Muscle of leg (tissue), 3 donors: ENCODE measurements at regions not wholly inside any gene's neighbourhood (a gene's known extent, or its start where the extent isn't known, plus 50 kb on each side); places are given as distances from the start of the nearest gene placed in this dataset.

ENCODE experiments used
- DNase-seq: peaks from one replicate; pipeline ENCODE4 v3.0.0; 2013
- H3K27ac ChIP-seq: one replicate; pipeline ENCODE4 v1.5.1; 2013; ENCODE audit warnings: mild to moderate bottlenecking, low read length, control low read depth
- H3K27me3 ChIP-seq: one replicate; pipeline ENCODE4 v1.6.1; 2013; ENCODE audit warnings: low read length; ENCODE audit not compliant: control insufficient read depth, insufficient read depth
- H3K36me3 ChIP-seq: one replicate; pipeline ENCODE4 v1.6.1; 2013; ENCODE audit warnings: low read length; ENCODE audit not compliant: control insufficient read depth, insufficient read depth
- H3K4me1 ChIP-seq: one replicate; pipeline ENCODE4 v1.6.1; 2013; ENCODE audit warnings: low read length; ENCODE audit not compliant: control insufficient read depth, insufficient read depth
- H3K4me3 ChIP-seq: one replicate; pipeline ENCODE4 v1.5.1; 2013; ENCODE audit warnings: low read length, control low read depth
- H3K9me3 ChIP-seq: replicated peaks from 2 replicates; pipeline ENCODE4 v1.6.1; 2013; ENCODE audit warnings: low read depth, low read length; ENCODE audit not compliant: control insufficient read depth
- WGBS: methylation state at CpG from one replicate; pipeline ENCODE4 v1.1.5; 2013; ENCODE audit warnings: missing lambda C conversion rate; ENCODE audit not compliant: insufficient coverage; 5-methylcytosine and 5-hydroxymethylcytosine counted together

DNA sequence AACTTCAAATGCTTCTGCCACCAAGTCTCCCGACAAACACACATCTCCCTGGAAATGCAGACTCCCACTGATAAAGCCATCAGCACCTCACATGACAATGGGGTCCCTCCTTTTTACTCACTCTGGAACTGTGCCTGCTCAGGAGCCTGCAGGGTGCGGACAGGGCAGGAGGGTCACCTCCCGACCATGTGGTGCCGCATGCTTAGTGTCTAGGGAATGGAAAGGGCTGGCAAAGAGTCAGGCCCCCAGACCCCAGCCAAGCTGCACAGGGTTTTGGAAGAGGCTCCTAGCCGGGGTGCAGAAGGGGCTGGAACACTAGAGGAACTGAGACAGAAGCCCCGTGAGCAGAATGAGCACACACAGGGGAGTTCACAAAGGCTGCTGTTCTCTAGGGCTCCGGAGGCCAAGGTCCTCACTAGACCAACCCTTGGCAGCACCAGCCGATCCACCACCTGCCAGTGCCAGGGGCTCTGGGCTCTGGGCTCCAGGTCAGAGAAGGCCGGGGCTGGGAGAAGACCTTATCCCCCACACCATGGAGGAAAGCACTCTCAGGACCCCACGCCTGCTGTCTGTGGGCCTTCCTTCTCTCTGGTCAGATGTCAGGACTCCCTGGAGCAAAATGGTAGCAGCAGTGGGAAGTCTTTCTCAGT, 125.1 kb upstream of the FGF3 start:
- no peak overlapping the region for H3K27ac ChIP-seq
- peaks cover 14% of the 10 kb centered on the region for H3K27me3 ChIP-seq
- H3K36me3 ChIP-seq: no peaks in the 10 kb centered on the region
- no peaks in the 10 kb centered on the region for H3K9me3 ChIP-seq
- peaks cover 5% of the 10 kb centered on the region for H3K4me1 ChIP-seq
- H3K4me3 ChIP-seq: no peak overlapping the region
- no peak for DNase-seq
- WGBS: 78% methylated on average over 8 of the region's 10 CpGs

DNA sequence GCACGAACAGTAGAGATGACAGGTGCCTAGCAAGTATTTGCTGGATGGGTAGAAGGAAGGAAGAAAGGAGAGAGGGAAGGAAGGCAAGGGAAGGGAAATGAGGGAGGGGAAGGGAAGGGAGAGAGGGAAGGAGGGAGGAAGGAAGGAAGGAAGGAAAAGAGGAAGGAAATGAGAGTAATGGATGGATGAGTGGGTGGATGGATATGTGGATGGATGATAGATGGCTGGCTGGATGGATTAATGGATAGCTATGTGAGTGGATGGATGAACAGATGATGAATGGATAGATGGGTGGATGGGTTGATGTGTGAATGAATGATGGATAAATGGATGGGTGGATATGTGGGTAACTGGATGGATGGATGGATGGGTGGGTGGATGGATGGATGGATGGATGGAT, 125.9 kb upstream of the FGF3 start:
- peaks cover 6% of the 10 kb centered on the region for H3K4me1 ChIP-seq
- H3K27ac ChIP-seq: no peak overlapping the region
- peaks cover 2% of the 10 kb centered on the region for H3K9me3 ChIP-seq
- 100% methylated on average over 1 of the region's 1 CpG for whole genome bisulfite sequencing
- no peak overlapping the region for H3K4me3 ChIP-seq
- no peak for DNase-seq
- no peaks in the 10 kb centered on the region for H3K36me3 ChIP-seq
- H3K27me3 ChIP-seq: peaks cover 16% of the 10 kb centered on the region

DNA sequence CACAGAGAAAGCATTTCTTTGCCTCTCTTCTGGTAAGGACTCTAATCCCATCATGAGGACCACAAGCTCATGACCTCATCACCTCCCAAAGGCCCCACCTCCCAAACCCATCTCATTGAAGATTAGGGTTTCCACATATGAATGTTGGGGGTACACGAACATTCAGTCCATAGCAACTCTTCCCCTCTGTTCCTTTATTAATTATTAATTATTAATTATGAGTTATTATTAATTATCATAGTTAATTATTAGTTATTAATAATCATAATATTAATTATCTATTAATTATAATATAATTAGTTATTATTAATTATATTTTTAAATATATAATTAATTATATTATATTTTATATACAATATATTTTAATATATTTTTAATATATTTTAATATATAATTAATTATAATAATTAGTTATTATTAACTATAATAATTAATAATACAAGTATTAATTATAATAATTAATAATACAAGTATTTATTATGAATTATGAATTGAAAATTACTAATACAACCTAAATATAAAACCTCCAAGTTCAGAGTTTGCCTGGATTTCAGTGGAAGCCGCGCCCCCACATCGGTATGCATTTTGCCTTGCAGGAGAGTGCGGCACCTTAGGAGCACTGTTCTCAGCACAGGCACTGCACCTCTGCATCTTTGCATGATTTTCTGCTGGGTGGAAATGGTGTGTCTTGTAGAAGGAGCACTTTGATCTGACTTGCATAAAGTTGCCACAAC, 128.0 kb upstream of the FGF3 start:
- H3K27ac ChIP-seq: no peak overlapping the region
- H3K4me1 ChIP-seq: peaks cover 3% of the 10 kb centered on the region
- peaks cover 20% of the 10 kb centered on the region for H3K27me3 ChIP-seq
- DNase-seq: no peak
- no peaks in the 10 kb centered on the region for H3K36me3 ChIP-seq
- no peak overlapping the region for H3K4me3 ChIP-seq
- H3K9me3 ChIP-seq: peaks cover 6% of the 10 kb centered on the region
- no CpG with 5 or more reads among the region's 5 CpGs for WGBS

DNA sequence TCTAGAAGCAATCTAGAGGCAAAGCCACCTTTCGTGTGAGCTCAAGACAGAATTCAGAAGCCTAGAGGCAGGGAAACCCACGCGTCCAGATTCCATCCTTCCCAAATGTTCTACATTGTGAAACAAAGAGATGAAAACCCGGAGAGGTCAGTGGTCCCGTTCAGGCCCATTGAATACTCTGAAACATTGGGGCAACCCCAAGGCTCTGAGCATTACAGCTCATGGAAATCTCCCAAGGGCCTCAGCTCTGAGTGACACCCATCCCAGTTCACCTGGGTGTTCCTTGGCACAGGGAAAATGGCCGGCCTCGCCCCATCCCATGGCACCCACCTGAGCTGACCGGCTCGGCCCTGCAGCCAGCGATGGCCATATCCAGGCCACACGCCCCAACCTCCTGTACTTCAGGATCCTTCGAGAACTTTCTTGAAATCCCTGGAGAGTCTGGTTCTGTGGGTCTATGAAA, 128.6 kb upstream of the FGF3 start:
- WGBS: 91% methylated on average over 10 of the region's 12 CpGs
- Histone ChIP-seq H3K27ac (no peak overlapping the region), H3K9me3 (peaks cover 6% of the 10 kb centered on the region), H3K27me3 (peaks cover 20% of the 10 kb centered on the region), H3K4me1 (peaks cover 3% of the 10 kb centered on the region), H3K36me3 (no peaks in the 10 kb centered on the region), H3K4me3 (no peak overlapping the region)
- DNase-seq: no peak

DNA sequence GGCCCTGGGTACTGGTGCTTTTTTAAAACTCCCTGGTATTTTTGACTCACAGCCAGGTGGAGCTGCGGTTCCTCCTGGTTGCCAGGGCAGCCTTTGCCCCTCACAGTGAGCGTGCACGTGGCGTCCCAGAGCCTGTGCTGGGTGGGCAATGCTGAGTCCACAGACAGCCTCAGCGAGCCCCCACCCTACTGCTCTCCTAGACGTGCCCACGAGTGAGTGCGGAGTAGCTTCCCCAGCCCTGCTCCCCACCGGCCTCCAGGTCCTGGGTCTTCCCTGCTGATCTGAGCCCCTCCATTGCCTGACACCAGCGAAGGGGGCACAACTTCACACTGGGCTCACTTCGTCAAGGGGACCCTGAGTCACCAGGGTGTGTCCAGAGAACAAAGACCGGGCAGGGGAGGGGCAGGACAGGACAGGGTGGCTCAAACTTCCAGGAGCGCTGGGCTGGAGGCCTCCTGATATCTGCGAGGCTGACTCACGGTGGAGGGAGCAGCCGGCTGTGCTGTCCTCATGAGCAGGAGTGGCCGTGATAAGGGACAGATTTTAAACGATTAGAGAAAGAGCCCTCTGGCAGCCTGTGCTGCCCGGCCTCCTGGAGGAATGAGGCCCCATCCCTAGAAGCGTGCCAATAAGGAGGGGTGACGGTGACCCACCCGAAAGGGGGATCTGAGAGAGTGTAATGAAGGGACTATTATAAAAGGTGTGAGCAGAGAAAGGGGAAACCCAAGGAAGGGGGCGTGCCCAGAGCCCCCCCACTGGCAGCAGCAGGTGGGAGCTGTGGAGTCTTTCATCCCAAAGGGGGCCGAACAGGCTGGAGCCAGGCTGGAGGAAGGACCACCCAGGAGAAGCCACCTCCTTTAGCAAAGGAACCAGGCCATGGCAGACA, 129.3 kb upstream of the FGF3 start:
- Histone ChIP-seq H3K27me3 (peaks cover 20% of the 10 kb centered on the region), H3K27ac (no peak overlapping the region), H3K4me1 (peaks cover 3% of the 10 kb centered on the region), H3K4me3 (no peak overlapping the region), H3K9me3 (peaks cover 6% of the 10 kb centered on the region), H3K36me3 (no peaks in the 10 kb centered on the region)
- WGBS: 58% methylated on average over 22 of the region's 24 CpGs
- DNase-seq: no peak

DNA sequence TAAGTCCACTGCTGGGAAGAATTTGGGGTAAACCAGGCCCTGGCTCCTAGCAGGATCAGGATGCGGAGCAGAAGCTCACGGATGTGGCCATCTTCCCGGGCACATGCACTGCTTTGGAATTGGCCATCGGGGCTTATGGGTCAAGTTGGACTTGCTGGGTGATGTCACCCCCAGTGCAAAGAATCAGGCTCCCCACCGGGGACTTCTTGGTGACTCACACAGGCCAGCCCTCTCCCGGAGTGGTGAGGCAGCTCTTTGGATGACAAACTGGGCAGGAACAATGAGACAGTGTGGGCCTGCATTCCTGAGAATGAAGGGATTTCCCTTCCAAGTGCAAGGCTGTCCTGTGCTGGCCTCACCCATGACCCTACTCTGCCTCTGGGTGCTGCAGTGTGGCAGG, 128.8 kb upstream of the ANO1 start:
- WGBS: 69% methylated on average over 2 of the region's 6 CpGs
- peaks cover 18% of the 10 kb centered on the region for H3K27me3 ChIP-seq

DNA sequence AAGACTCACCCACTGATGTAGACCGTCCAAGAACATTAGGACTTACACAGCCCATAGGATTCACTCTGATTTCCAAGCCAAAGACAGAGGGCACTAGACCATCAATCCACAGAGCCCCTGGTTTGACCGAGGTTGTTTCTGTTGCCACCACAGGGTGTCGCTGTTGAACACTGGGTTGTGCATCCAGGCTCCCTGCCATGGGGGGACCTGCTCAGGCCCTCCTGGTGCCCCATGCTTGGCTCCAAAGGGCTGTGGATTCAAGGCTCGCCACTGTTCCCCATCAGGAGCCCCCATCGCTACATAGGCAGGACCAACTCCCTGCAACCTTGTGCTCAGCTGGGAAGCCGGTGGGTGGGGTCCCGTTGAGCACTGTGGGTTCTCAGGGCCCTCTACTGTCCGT, 128.0 kb upstream of the ANO1 start:
- Histone ChIP-seq H3K36me3 (no peaks in the 10 kb centered on the region), H3K27ac (no peak overlapping the region), H3K27me3 (peaks cover 17% of the 10 kb centered on the region), H3K9me3 (peaks cover 6% of the 10 kb centered on the region), H3K4me1 (peaks cover 3% of the 10 kb centered on the region), H3K4me3 (no peak overlapping the region)
- no peak for DNase-seq
- WGBS: 67% methylated on average over 7 of the region's 8 CpGs

More for the DNA sequence above, 128.8 kb upstream of the ANO1 start:
- peaks cover 6% of the 10 kb centered on the region for H3K9me3 ChIP-seq
- H3K4me1 ChIP-seq: peaks cover 3% of the 10 kb centered on the region
- H3K27ac ChIP-seq: no peak overlapping the region
- no peak overlapping the region for H3K4me3 ChIP-seq
- no peak for DNase-seq
- no peaks in the 10 kb centered on the region for H3K36me3 ChIP-seq

DNA sequence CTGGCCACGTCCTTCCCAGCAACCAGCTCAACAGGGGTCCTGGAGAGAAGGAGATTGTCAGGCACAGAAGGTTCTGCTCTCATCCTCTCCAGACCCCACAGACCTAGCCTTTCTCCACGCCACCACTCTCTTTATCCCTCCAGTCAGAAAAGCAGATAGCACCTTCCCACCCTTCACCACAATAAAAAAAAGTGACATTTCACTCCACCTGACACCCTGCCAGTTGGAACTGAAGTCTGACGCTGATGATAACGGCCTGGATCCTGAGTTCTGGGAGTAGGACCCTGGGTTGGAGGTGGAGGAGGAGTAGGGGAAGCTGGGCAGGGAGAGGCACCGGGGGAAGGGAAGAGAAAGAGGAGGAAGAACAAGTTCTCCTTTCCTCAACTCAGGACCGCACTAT, 127.5 kb upstream of the ANO1 start:
- Histone ChIP-seq H3K27me3 (peaks cover 17% of the 10 kb centered on the region), H3K27ac (no peak overlapping the region), H3K4me1 (peaks cover 3% of the 10 kb centered on the region), H3K9me3 (peaks cover 6% of the 10 kb centered on the region), H3K36me3 (no peaks in the 10 kb centered on the region), H3K4me3 (no peak overlapping the region)
- DNase-seq: no peak
- 68% methylated on average over 3 of the region's 6 CpGs for WGBS

DNA sequence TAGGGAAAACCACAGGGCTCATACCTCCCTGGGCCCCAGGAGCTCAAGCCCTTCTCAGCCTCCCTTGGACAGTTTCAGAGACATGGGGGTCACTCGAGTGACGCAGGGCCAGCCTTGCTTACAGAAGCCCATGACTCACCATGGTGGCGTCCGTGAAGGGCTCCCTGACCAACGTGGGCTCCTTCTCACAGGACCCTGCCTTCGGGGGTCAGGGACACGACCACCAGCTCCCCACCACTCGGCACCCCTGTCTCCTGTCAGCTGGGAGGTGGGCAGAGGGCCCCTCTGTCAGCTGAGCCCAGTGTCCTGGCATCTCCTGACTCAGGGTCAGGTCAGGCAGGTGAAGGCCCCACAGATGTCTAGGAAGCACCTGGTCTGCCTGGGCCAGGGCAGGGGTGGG, 126.3 kb upstream of the ANO1 start:
- WGBS: 85% methylated on average over 5 of the region's 8 CpGs
- H3K27me3 ChIP-seq: peaks cover 18% of the 10 kb centered on the region
- no peak for DNase-seq

More for the DNA sequence above, 126.3 kb upstream of the ANO1 start:
- Histone ChIP-seq H3K4me1 (peaks cover 3% of the 10 kb centered on the region), H3K4me3 (no peak overlapping the region), H3K9me3 (peaks cover 6% of the 10 kb centered on the region), H3K27ac (no peak overlapping the region), H3K36me3 (no peaks in the 10 kb centered on the region)
